ENCODE measurements at regions not wholly inside any gene's neighbourhood (a gene's known extent, or its start where the extent isn't known, plus 50 kb on each side); places are given as distances from the start of the nearest gene placed in this dataset.

- TF ChIP-seq CTCF (IDR thresholded peaks at IDR 0.05) (no peak), POLR2A (IDR thresholded peaks at IDR 0.05) (no peak)
Observed at GRCh38 chr6:105626295-105627158, 223.6 kb upstream of the PREP start.

All from thyroid gland (tissue), 4 donors.